ENCODE measurements at regions not wholly inside any gene's neighbourhood (a gene's known extent, or its start where the extent isn't known, plus 50 kb on each side); places are given as distances from the start of the nearest gene placed in this dataset.

DNA sequence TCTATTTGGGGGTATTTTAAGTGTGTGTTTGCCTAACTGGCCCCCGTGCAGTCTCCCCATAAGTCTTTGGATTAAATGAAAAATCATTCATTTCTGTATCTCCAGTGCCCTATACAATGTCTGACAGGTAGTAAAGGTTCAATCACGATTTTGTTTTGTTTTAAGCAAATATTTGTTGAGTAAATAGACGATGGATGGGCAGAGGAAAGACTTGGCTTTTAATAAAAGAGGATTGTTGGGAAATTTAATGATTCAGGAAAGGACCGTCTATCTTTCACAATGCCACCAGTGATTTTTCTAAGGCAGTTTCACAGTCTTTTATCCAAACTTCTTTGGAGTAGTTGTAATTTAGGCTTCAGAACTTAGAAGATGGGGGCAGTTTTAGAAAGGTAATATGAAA lies 636.6 kb upstream of the GOT2 start:
- H3K9ac ChIP-seq (ENCODE audit: low read depth in 1 of 2, low read length in 2 of 2) = no peak overlapping the region
- no peaks in the 10 kb centered on the region for H3K4me1 ChIP-seq (ENCODE audit: control insufficient read depth in 1 of 2, insufficient read depth in 2 of 2, low read length in 2 of 2)
- H3K9me3 ChIP-seq (ENCODE audit: control insufficient read depth in 1 of 2, low read length in 2 of 2) = peaks cover 0 to 3% of the 10 kb centered on the region in 2 donors
- no peaks in the 10 kb centered on the region for H3K36me3 ChIP-seq (ENCODE audit: control insufficient read depth in 1 of 2, insufficient read depth in 2 of 2, low read length in 2 of 2)
- no peak overlapping the region for H3K4me3 ChIP-seq (ENCODE audit: low read depth in 1 of 2, low read length in 2 of 2)
- H3K27ac ChIP-seq (ENCODE audit: low read depth, low read length) = no peak overlapping the region
- no peaks in the 10 kb centered on the region for H3K27me3 ChIP-seq (ENCODE audit: control insufficient read depth in 1 of 2, insufficient read depth in 2 of 2, low read length in 2 of 2)

DNA sequence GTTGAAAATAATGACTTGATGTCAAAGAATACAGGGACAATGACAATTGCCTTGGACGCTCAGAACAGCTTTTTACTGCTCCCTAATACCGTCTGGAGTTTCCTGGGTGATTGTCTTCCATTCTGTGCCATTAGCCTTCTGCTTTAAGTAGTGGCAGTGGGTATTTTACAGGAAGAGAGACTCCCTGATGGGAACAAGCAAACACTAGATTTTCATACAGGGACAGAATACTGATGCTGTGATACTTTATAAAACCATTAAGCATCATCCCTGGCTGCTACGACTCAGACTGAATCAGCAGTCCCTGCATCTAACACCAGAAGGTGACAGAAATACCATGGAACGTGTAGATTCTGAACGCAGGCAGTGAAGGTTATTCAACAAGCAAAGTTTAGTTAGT lies 635.4 kb upstream of the GOT2 start:
- H3K4me1 ChIP-seq (ENCODE audit: control insufficient read depth in 1 of 2, insufficient read depth in 2 of 2, low read length in 2 of 2) = no peaks in the 10 kb centered on the region
- H3K27ac ChIP-seq (ENCODE audit: low read depth, low read length) = no peak overlapping the region
- H3K36me3 ChIP-seq (ENCODE audit: control insufficient read depth in 1 of 2, insufficient read depth in 2 of 2, low read length in 2 of 2) = no peaks in the 10 kb centered on the region
- H3K9me3 ChIP-seq (ENCODE audit: control insufficient read depth in 1 of 2, low read length in 2 of 2) = peaks cover 0 to 3% of the 10 kb centered on the region in 2 donors
- H3K27me3 ChIP-seq (ENCODE audit: control insufficient read depth in 1 of 2, insufficient read depth in 2 of 2, low read length in 2 of 2) = no peaks in the 10 kb centered on the region
- H3K9ac ChIP-seq (ENCODE audit: low read depth in 1 of 2, low read length in 2 of 2) = no peak overlapping the region
- H3K4me3 ChIP-seq (ENCODE audit: low read depth in 1 of 2, low read length in 2 of 2) = no peak overlapping the region

DNA sequence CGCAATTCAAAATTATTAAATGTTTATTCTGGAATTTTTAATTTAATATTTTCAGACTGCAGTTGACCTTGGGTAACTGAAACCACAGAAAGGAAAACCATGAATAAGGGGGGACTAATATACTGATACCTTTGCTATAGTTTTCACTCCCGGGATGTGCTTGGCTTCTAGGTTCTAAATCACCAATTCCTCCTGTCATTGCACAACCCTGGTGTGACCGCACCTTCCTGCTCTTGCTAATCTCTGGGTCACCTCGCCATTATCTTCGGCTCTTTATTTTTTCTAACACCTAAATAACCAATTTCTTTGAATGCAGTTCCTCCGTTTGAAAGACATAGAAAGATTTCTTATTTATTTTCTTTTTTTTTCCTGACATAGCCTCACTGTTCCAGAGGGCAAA lies 634.5 kb upstream of the GOT2 start:
- no peaks in the 10 kb centered on the region for H3K27me3 ChIP-seq (ENCODE audit: control insufficient read depth in 1 of 2, insufficient read depth in 2 of 2, low read length in 2 of 2)
- H3K9ac ChIP-seq (ENCODE audit: low read depth in 1 of 2, low read length in 2 of 2) = no peak overlapping the region
- H3K9me3 ChIP-seq (ENCODE audit: control insufficient read depth in 1 of 2, low read length in 2 of 2) = peaks cover 0 to 3% of the 10 kb centered on the region in 2 donors
- H3K27ac ChIP-seq (ENCODE audit: low read depth, low read length) = no peak overlapping the region
- no peaks in the 10 kb centered on the region for H3K36me3 ChIP-seq (ENCODE audit: control insufficient read depth in 1 of 2, insufficient read depth in 2 of 2, low read length in 2 of 2)
- no peaks in the 10 kb centered on the region for H3K4me1 ChIP-seq (ENCODE audit: control insufficient read depth in 1 of 2, insufficient read depth in 2 of 2, low read length in 2 of 2)
- H3K4me3 ChIP-seq (ENCODE audit: low read depth in 1 of 2, low read length in 2 of 2) = no peak overlapping the region

DNA sequence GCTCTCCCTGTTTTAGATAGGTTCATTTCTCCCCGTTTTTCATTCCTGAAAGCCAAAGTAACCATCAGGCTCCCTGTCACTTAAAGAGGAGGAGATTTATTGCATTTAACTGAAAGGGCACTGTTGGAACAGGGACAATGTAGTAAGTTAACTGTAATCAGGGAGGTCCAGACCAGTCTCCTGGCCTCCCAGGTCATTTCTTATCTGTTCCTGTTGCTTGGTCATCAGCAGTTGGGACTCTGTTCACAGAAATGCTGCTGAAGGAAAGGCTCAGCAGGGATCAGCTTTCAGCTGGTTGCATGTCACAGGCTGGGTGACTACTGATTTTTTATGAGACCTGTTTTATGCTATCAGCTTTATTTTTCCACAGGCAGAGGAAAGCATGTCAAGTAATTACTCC lies 622.6 kb upstream of the GOT2 start:
- Histone ChIP-seq H3K9me3 (ENCODE audit: control insufficient read depth in 1 of 2, low read length in 2 of 2) (peaks cover 0 to 5% of the 10 kb centered on the region in 2 donors), H3K27me3 (ENCODE audit: control insufficient read depth in 1 of 2, insufficient read depth in 2 of 2, low read length in 2 of 2) (no peaks in the 10 kb centered on the region), H3K4me1 (ENCODE audit: control insufficient read depth in 1 of 2, insufficient read depth in 2 of 2, low read length in 2 of 2) (no peaks in the 10 kb centered on the region), H3K27ac (ENCODE audit: low read depth, low read length) (no peak overlapping the region), H3K4me3 (ENCODE audit: low read depth in 1 of 2, low read length in 2 of 2) (no peak overlapping the region), H3K9ac (ENCODE audit: low read depth in 1 of 2, low read length in 2 of 2) (no peak overlapping the region), H3K36me3 (ENCODE audit: control insufficient read depth in 1 of 2, insufficient read depth in 2 of 2, low read length in 2 of 2) (no peaks in the 10 kb centered on the region)

DNA sequence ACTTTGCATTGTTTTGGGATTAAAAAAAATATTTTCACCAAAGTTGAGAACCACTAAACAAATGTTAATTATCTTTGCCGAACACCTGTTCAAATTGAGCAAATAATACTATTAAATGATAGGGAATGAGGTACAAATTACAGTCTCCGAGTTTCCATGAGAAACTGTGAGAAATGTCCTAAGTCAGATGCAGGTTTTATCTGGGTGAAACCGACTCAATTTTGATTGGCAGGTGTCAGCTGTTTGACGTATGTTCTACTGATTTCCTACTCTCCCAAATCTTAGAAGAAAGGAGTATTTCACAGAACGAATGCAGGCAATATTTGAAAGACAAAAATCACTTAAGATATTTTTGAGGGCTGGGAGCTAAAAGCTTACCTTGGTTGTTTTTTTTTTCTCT lies 622.0 kb upstream of the GOT2 start:
- no peaks in the 10 kb centered on the region for H3K4me1 ChIP-seq (ENCODE audit: control insufficient read depth in 1 of 2, insufficient read depth in 2 of 2, low read length in 2 of 2)
- no peaks in the 10 kb centered on the region for H3K27me3 ChIP-seq (ENCODE audit: control insufficient read depth in 1 of 2, insufficient read depth in 2 of 2, low read length in 2 of 2)
- no peak overlapping the region for H3K9ac ChIP-seq (ENCODE audit: low read depth in 1 of 2, low read length in 2 of 2)
- H3K4me3 ChIP-seq (ENCODE audit: low read depth in 1 of 2, low read length in 2 of 2) = no peak overlapping the region
- peaks cover 0 to 8% of the 10 kb centered on the region in 2 donors for H3K9me3 ChIP-seq (ENCODE audit: control insufficient read depth in 1 of 2, low read length in 2 of 2)
- no peak overlapping the region for H3K27ac ChIP-seq (ENCODE audit: low read depth, low read length)
- H3K36me3 ChIP-seq (ENCODE audit: control insufficient read depth in 1 of 2, insufficient read depth in 2 of 2, low read length in 2 of 2) = no peaks in the 10 kb centered on the region

DNA sequence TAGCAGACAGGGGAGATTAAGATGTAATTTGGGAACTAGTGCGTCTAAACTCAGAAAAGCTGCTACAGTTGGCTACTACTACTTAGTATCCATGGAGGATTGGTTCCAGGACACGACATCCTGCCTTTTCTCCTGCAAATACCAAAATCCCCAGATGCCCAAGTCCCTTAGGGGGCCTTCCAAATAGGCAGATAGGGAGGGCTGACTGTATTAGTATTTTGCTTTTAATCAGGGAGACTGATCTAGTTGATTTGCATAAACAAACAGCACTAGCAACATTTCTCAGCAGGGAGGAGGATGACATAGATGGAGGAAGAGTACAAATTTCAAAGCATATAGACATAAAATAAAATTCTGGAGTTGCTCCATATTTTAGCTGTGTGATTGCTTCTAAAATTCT lies 621.6 kb upstream of the GOT2 start:
- Histone ChIP-seq H3K36me3 (ENCODE audit: control insufficient read depth in 1 of 2, insufficient read depth in 2 of 2, low read length in 2 of 2) (no peaks in the 10 kb centered on the region), H3K27ac (ENCODE audit: low read depth, low read length) (no peak overlapping the region), H3K27me3 (ENCODE audit: control insufficient read depth in 1 of 2, insufficient read depth in 2 of 2, low read length in 2 of 2) (no peaks in the 10 kb centered on the region), H3K9ac (ENCODE audit: low read depth in 1 of 2, low read length in 2 of 2) (no peak overlapping the region), H3K4me1 (ENCODE audit: control insufficient read depth in 1 of 2, insufficient read depth in 2 of 2, low read length in 2 of 2) (no peaks in the 10 kb centered on the region), H3K9me3 (ENCODE audit: control insufficient read depth in 1 of 2, low read length in 2 of 2) (peaks cover 0 to 8% of the 10 kb centered on the region in 2 donors), H3K4me3 (ENCODE audit: low read depth in 1 of 2, low read length in 2 of 2) (no peak overlapping the region)

DNA sequence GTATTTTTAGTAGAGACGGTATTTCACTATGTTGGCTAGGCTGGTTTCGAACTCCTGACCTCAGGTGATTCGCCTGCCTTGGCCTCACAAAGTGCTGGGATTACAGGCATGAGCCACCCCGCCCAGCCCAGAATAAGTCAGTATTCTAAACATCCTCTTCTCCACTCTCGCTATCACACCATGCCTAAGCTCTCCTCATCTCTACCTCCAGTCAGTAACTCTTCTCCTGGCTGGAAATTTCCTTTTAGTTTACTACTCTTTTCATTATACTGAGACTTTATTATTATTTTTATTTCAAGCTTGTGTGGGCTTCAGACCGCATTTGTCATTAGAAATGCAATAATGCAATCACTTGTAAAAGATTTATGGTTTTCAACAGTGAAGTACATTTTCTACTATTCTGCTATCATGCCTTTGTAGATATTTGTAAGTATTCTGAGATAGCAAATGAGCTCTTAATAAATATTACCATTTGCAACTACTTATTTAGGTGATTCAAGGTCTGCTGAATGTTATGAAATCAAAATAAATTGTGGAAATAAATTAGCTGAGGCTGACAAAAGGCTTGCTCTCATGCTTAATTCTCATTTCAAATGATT lies 617.3 kb upstream of the GOT2 start:
- peaks cover 10 to 11% of the 10 kb centered on the region in 2 donors for H3K9me3 ChIP-seq (ENCODE audit: control insufficient read depth in 1 of 2, low read length in 2 of 2)
- H3K4me1 ChIP-seq (ENCODE audit: control insufficient read depth in 1 of 2, insufficient read depth in 2 of 2, low read length in 2 of 2) = no peaks in the 10 kb centered on the region
- no peak overlapping the region for H3K27ac ChIP-seq (ENCODE audit: low read depth, low read length)
- no peak overlapping the region for H3K4me3 ChIP-seq (ENCODE audit: low read depth in 1 of 2, low read length in 2 of 2)
- no peak overlapping the region for H3K9ac ChIP-seq (ENCODE audit: low read depth in 1 of 2, low read length in 2 of 2)
- H3K27me3 ChIP-seq (ENCODE audit: control insufficient read depth in 1 of 2, insufficient read depth in 2 of 2, low read length in 2 of 2) = no peaks in the 10 kb centered on the region
- no peaks in the 10 kb centered on the region for H3K36me3 ChIP-seq (ENCODE audit: control insufficient read depth in 1 of 2, insufficient read depth in 2 of 2, low read length in 2 of 2)

DNA sequence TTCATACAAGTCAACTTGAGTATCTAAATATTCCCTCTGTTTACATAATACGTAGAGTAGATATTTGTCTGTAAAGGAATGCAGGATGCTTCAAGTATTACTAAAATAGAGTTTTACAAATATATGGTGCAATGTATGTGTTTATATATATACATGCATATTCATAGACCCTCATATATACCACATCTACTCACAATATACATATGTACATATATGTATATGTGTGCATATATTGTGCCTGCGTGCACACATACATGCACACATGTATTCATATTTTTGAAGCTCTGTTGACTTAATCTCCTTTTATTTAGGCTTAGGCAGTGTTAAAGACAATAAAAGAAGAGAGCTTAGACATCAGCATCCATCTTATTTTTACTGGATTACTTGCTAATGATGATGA lies 616.6 kb upstream of the GOT2 start:
- Histone ChIP-seq H3K4me1 (ENCODE audit: control insufficient read depth in 1 of 2, insufficient read depth in 2 of 2, low read length in 2 of 2) (no peaks in the 10 kb centered on the region), H3K9ac (ENCODE audit: low read depth in 1 of 2, low read length in 2 of 2) (no peak overlapping the region), H3K9me3 (ENCODE audit: control insufficient read depth in 1 of 2, low read length in 2 of 2) (peaks cover 10 to 11% of the 10 kb centered on the region in 2 donors), H3K36me3 (ENCODE audit: control insufficient read depth in 1 of 2, insufficient read depth in 2 of 2, low read length in 2 of 2) (no peaks in the 10 kb centered on the region), H3K27ac (ENCODE audit: low read depth, low read length) (no peak overlapping the region), H3K27me3 (ENCODE audit: control insufficient read depth in 1 of 2, insufficient read depth in 2 of 2, low read length in 2 of 2) (no peaks in the 10 kb centered on the region), H3K4me3 (ENCODE audit: low read depth in 1 of 2, low read length in 2 of 2) (no peak overlapping the region)

DNA sequence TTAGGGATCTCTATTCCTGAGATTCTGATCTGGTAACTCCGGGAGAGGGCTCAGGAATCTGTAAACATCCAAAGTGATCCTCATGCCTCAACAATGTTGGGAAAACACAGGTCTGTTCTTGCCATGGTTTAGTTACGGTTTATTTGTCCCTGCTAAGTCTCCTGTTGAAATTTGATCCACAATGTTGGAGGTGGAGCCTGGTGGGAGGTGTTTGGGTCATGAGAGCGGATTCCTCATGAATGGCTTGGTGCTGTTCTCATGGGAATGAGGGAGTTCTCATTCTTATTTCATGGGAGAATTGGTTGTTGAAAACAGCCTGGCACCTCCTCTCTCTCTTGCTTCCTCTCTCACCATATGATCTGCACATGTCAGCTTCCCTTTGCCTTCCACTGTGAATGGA lies 608.6 kb upstream of the GOT2 start:
- Histone ChIP-seq H3K4me1 (ENCODE audit: control insufficient read depth in 1 of 2, insufficient read depth in 2 of 2, low read length in 2 of 2) (no peaks in the 10 kb centered on the region), H3K9me3 (ENCODE audit: control insufficient read depth in 1 of 2, low read length in 2 of 2) (peaks cover 6 to 9% of the 10 kb centered on the region in 2 donors), H3K9ac (ENCODE audit: low read depth in 1 of 2, low read length in 2 of 2) (no peak overlapping the region), H3K4me3 (ENCODE audit: low read depth in 1 of 2, low read length in 2 of 2) (no peak overlapping the region), H3K27me3 (ENCODE audit: control insufficient read depth in 1 of 2, insufficient read depth in 2 of 2, low read length in 2 of 2) (no peaks in the 10 kb centered on the region), H3K27ac (ENCODE audit: low read depth, low read length) (no peak overlapping the region), H3K36me3 (ENCODE audit: control insufficient read depth in 1 of 2, insufficient read depth in 2 of 2, low read length in 2 of 2) (no peaks in the 10 kb centered on the region)

DNA sequence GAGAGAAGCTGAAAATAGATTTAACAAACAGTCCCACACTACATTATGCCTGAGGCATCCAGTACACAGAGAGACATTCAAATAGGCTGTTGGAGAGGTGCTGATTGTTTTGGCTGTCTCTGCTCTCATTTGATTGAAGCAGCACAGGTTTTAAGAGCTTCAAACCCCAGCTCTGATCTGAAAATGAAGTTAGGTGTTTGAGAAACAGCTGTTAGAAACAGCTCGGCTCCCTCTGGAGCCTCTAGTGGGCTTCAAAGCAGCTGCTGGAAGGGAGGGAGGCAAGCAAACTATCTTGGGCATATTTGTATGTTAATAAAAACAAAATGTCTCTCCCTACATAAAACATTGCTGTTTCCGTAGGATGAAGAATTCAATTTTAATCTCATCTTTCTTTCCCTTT lies 607.3 kb upstream of the GOT2 start:
- Histone ChIP-seq H3K36me3 (ENCODE audit: control insufficient read depth in 1 of 2, insufficient read depth in 2 of 2, low read length in 2 of 2) (no peaks in the 10 kb centered on the region), H3K27me3 (ENCODE audit: control insufficient read depth in 1 of 2, insufficient read depth in 2 of 2, low read length in 2 of 2) (no peaks in the 10 kb centered on the region), H3K9me3 (ENCODE audit: control insufficient read depth in 1 of 2, low read length in 2 of 2) (peaks cover 0 to 3% of the 10 kb centered on the region in 2 donors), H3K4me1 (ENCODE audit: control insufficient read depth in 1 of 2, insufficient read depth in 2 of 2, low read length in 2 of 2) (no peaks in the 10 kb centered on the region), H3K9ac (ENCODE audit: low read depth in 1 of 2, low read length in 2 of 2) (no peak overlapping the region), H3K27ac (ENCODE audit: low read depth, low read length) (no peak overlapping the region), H3K4me3 (ENCODE audit: low read depth in 1 of 2, low read length in 2 of 2) (no peak overlapping the region)

DNA sequence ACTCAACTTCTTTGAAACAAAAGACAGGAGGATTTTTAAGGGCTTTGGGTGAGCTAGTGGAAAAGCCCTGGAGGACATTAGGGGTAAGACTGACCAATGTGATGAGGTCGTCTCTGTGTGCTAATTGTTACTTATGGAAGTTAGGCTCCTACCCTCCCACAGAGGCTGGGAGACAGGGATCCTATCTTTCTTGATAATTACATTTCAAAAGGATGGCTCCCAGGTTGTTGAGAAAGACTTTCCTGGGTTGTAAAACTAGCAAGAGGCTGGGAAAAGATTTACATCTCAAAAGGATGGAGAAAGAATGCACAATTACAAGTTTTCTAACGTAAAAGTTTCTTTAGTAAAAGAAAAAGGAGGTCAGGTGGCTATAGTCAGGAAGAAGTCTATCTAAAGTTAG lies 605.8 kb upstream of the GOT2 start:
- H3K4me3 ChIP-seq (ENCODE audit: low read depth in 1 of 2, low read length in 2 of 2) = no peak overlapping the region
- no peaks in the 10 kb centered on the region for H3K36me3 ChIP-seq (ENCODE audit: control insufficient read depth in 1 of 2, insufficient read depth in 2 of 2, low read length in 2 of 2)
- no peak overlapping the region for H3K9ac ChIP-seq (ENCODE audit: low read depth in 1 of 2, low read length in 2 of 2)
- H3K27ac ChIP-seq (ENCODE audit: low read depth, low read length) = no peak overlapping the region
- peaks cover 0 to 11% of the 10 kb centered on the region in 2 donors for H3K9me3 ChIP-seq (ENCODE audit: control insufficient read depth in 1 of 2, low read length in 2 of 2)
- no peaks in the 10 kb centered on the region for H3K27me3 ChIP-seq (ENCODE audit: control insufficient read depth in 1 of 2, insufficient read depth in 2 of 2, low read length in 2 of 2)
- H3K4me1 ChIP-seq (ENCODE audit: control insufficient read depth in 1 of 2, insufficient read depth in 2 of 2, low read length in 2 of 2) = no peaks in the 10 kb centered on the region

Measured in duodenal mucosa (tissue), 2 donors.